Activated CD8-positive, alpha-beta memory T cell treated with anti-CD3 and anti-CD28 coated beads, Interleukin-2, amount 10 ng/mL, durations not matched to agents 7 days and 5 days (primary cell): ENCODE measurements at regions not wholly inside any gene's neighbourhood (a gene's known extent, or its start where the extent isn't known, plus 50 kb on each side); places are given as distances from the start of the nearest gene placed in this dataset.
"Not testable (repeated sequence)": the region's sequence is repeated elsewhere in the genome, so short reads cannot be mapped to it uniquely, and the experiment has no call there.

Experiments used
- ATAC-seq: fragments of 150-1000 bp; cut with Tn5 transposase; one replicate; pipeline ENCODE4 v1.10.0; 2021; ENCODE audit warnings: moderate library complexity
- CTCF ChIA-PET: fragments of 350-600 bp; sonication (Branson Sonifier 250); formaldehyde crosslinking; loops from one replicate; lab custom pipeline; 2021; ENCODE audit warnings: antibody characterized with exemption; lab: Charles Lee
- DNase-seq: peaks from one replicate; pipeline ENCODE4 v3.0.0-alpha.2; 2020
- H3K27ac Mint-ChIP-seq: one replicate; pipeline ENCODE4 v1.8.0; 2021; ENCODE audit warnings: mild to moderate bottlenecking, mixed read lengths
- H3K27me3 Mint-ChIP-seq: one replicate; pipeline ENCODE4 v1.8.0; 2021; ENCODE audit warnings: mixed read lengths
- H3K36me3 Mint-ChIP-seq: one replicate; pipeline ENCODE4 v1.8.0; 2021; ENCODE audit warnings: mild to moderate bottlenecking, mixed read lengths
- H3K4me1 Mint-ChIP-seq: one replicate; pipeline ENCODE4 v1.8.0; 2021; ENCODE audit warnings: mixed read lengths
- H3K4me3 Mint-ChIP-seq: one replicate; pipeline ENCODE4 v1.8.0; 2021; ENCODE audit warnings: mild to moderate bottlenecking, moderate library complexity, mixed read lengths
- H3K9me3 Mint-ChIP-seq: one replicate; pipeline ENCODE4 v1.8.0; 2022; ENCODE audit warnings: low read depth, mixed read lengths

GRCh38 chrX:3940000-3940610, 226.7 kb upstream of the PRKX start:
- H3K27me3 Mint-ChIP-seq: peaks cover 7% of the 10 kb centered on the region
- H3K9me3 Mint-ChIP-seq: no peaks in the 10 kb centered on the region
- no peak overlapping the region for H3K4me3 Mint-ChIP-seq
- no peak overlapping the region for H3K27ac Mint-ChIP-seq
- no peak for DNase-seq
- H3K36me3 Mint-ChIP-seq: no peaks in the 10 kb centered on the region
- no peak for ATAC-seq
- H3K4me1 Mint-ChIP-seq: no peaks in the 10 kb centered on the region
- CTCF ChIA-PET: interaction anchor here (1.5 kb wide), 1 partner anchor 22 kb away, joined by 5 read pairs; no protein-coding TSS in a partner anchor

DNA sequence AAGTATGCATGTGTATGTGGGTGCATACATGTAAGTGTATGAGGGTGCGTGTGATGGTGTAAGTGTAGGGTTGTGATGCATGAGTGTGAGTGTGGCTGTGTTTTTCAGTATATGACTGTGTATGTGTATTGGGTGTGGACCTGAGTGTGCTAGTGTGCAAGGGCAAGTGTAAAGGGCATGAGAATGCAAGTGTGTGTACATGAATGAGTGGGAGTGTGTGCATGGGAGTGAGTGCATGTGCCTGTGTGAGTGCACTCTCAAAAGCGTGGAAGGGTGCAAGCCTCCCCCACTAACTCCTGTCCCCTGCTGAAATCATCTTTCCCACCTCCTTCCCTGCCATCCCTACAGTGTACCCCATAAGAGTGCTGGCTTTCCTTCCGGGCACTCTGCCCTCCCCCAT, 225.1 kb upstream of the PRKX start:
- H3K27me3 Mint-ChIP-seq: peaks cover 7% of the 10 kb centered on the region
- CTCF ChIA-PET: no interaction called here
- H3K36me3 Mint-ChIP-seq: no peaks in the 10 kb centered on the region
- H3K27ac Mint-ChIP-seq: no peak overlapping the region
- H3K9me3 Mint-ChIP-seq: no peaks in the 10 kb centered on the region
- H3K4me1 Mint-ChIP-seq: no peaks in the 10 kb centered on the region
- DNase-seq: no peak
- ATAC-seq: no peak
- H3K4me3 Mint-ChIP-seq: no peak overlapping the region

GRCh38 chrX:3935196-3935595, 221.7 kb upstream of the PRKX start:
- H3K4me3 Mint-ChIP-seq, H3K9me3 Mint-ChIP-seq, H3K27ac Mint-ChIP-seq, CTCF ChIA-PET, ATAC-seq, H3K27me3 Mint-ChIP-seq, DNase-seq, H3K36me3 Mint-ChIP-seq, H3K4me1 Mint-ChIP-seq: not testable (repeated sequence)

- DNase-seq, H3K36me3 Mint-ChIP-seq, H3K4me1 Mint-ChIP-seq, CTCF ChIA-PET, H3K27me3 Mint-ChIP-seq, H3K27ac Mint-ChIP-seq, H3K9me3 Mint-ChIP-seq, H3K4me3 Mint-ChIP-seq: not testable (repeated sequence)
- ATAC-seq: peak; percentile 98
These were observed 207.1 kb upstream of the PRKX start for GRCh38 chrX:3920424-3921017.

DNA sequence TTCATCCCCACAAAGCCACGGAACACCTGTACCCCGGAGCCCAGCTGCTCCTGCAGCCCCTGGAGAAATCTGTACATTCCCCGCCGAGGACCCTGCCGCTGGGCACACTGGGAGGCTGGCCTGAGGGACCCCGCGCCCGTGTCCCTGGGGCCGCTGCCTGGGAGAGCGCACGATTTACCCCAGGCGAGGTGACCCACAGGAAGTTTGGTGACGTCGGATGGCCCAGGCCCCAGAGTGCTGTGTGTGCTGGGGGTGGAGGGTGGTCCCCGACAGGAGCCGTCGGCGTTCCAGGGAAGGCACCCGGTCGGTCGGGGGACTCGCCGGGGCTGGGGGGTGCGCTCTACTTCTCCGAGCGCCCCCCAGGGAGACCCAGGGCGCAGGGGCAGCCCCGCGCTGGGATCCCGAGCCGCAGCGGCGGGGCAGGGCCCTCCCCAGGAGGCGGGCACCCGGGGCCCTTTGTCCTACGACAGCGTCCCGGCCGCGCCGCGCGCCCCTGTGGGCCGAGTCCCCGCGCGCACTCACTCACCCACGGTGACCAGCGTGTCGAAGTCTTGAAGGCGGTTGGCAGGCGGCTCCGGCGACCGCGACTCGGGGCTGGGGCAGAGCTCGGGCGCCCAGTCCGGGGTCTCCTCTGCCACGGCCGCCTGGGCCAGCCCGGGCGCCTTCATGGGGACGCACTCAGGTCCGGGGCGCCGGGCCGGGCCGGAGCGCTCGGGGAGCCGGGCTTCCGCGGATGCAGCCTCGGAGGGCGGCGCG, 206.4 kb upstream of the PRKX start:
- H3K9me3 Mint-ChIP-seq, H3K4me1 Mint-ChIP-seq, H3K27ac Mint-ChIP-seq, H3K27me3 Mint-ChIP-seq, DNase-seq, H3K36me3 Mint-ChIP-seq, H3K4me3 Mint-ChIP-seq, CTCF ChIA-PET: not testable (repeated sequence)
- peak; percentile 37 for ATAC-seq

- CTCF ChIA-PET, H3K27ac Mint-ChIP-seq, H3K4me3 Mint-ChIP-seq, H3K9me3 Mint-ChIP-seq, H3K4me1 Mint-ChIP-seq, H3K36me3 Mint-ChIP-seq, DNase-seq, ATAC-seq, H3K27me3 Mint-ChIP-seq: not testable (repeated sequence)
These were observed 201.4 kb upstream of the PRKX start for GRCh38 chrX:3914813-3915212.

- ATAC-seq, CTCF ChIA-PET, H3K27me3 Mint-ChIP-seq, H3K36me3 Mint-ChIP-seq, H3K27ac Mint-ChIP-seq, H3K4me1 Mint-ChIP-seq, H3K4me3 Mint-ChIP-seq, H3K9me3 Mint-ChIP-seq, DNase-seq: not testable (repeated sequence)
These were observed 200.6 kb upstream of the PRKX start for GRCh38 chrX:3914059-3914458.

DNA sequence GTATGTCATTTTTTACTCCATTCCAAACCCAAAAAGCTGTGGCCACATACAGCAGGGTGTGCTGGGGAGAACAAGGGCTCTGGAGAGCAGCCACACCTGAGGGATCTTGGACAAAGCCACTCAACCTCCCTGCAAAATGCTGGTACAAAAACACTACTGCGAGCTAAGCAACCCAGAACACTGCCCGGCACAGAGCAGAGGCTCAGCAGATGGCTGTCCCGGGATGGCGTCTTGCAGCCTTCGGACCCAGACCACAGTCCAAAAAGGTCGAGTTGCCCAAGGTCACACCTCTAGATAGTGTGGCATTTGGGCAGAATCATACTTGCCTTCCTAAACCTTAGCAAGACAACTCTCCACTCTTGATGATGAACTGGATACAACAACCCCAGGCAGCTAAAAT, 197.6 kb upstream of the PRKX start:
- H3K4me3 Mint-ChIP-seq, H3K4me1 Mint-ChIP-seq, H3K9me3 Mint-ChIP-seq, H3K27me3 Mint-ChIP-seq, DNase-seq, ATAC-seq, H3K36me3 Mint-ChIP-seq, CTCF ChIA-PET, H3K27ac Mint-ChIP-seq: not testable (repeated sequence)

- ATAC-seq: not testable (repeated sequence)
These were observed 197.2 kb upstream of the PRKX start for GRCh38 chrX:3910611-3911010.

GRCh38 chrX:3905522-3906258, 192.2 kb upstream of the PRKX start:
- DNase-seq, ATAC-seq, H3K27ac Mint-ChIP-seq, H3K27me3 Mint-ChIP-seq, H3K4me1 Mint-ChIP-seq, H3K36me3 Mint-ChIP-seq, CTCF ChIA-PET, H3K4me3 Mint-ChIP-seq, H3K9me3 Mint-ChIP-seq: not testable (repeated sequence)

More at GRCh38 chrX:3910611-3911010, 197.2 kb upstream of the PRKX start:
- H3K27me3 Mint-ChIP-seq, H3K4me1 Mint-ChIP-seq, H3K27ac Mint-ChIP-seq, H3K9me3 Mint-ChIP-seq, CTCF ChIA-PET, DNase-seq, H3K36me3 Mint-ChIP-seq, H3K4me3 Mint-ChIP-seq: not testable (repeated sequence)

GRCh38 chrX:3902222-3902621, 188.8 kb upstream of the PRKX start:
- H3K27me3 Mint-ChIP-seq, CTCF ChIA-PET, H3K36me3 Mint-ChIP-seq, H3K27ac Mint-ChIP-seq, H3K4me3 Mint-ChIP-seq, ATAC-seq, H3K9me3 Mint-ChIP-seq, H3K4me1 Mint-ChIP-seq, DNase-seq: not testable (repeated sequence)

GRCh38 chrX:3896755-3897154, 183.3 kb upstream of the PRKX start:
- DNase-seq, CTCF ChIA-PET, H3K27me3 Mint-ChIP-seq, H3K36me3 Mint-ChIP-seq, H3K9me3 Mint-ChIP-seq, ATAC-seq, H3K27ac Mint-ChIP-seq, H3K4me1 Mint-ChIP-seq, H3K4me3 Mint-ChIP-seq: not testable (repeated sequence)

DNA sequence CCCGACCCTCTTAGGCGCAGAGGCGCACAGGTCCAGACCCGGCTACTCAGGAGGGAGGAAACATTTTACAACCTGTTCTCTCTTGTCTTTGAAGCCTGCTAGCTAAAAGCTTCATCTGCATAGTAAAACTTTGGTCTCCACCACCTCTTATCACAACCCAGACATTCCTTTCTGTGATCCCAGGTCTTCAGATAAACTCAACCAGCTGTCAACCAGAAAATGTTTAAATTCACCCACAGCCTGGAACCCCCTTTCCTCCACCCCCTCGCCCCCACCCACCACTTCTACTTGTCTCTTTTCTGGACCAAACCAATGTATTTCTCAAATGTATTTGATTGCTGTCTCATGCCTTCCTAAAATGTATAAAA, 169.1 kb upstream of the PRKX start:
- H3K27ac Mint-ChIP-seq, H3K27me3 Mint-ChIP-seq, H3K4me1 Mint-ChIP-seq, H3K36me3 Mint-ChIP-seq, H3K4me3 Mint-ChIP-seq, ATAC-seq, DNase-seq, CTCF ChIA-PET, H3K9me3 Mint-ChIP-seq: not testable (repeated sequence)
